Stomach (tissue), 4 donors: ENCODE measurements at regions not wholly inside any gene's neighbourhood (a gene's known extent, or its start where the extent isn't known, plus 50 kb on each side); places are given as distances from the start of the nearest gene placed in this dataset.

Experiments used
- CTCF ChIP-seq, 7 experiments: fragments of 450-650 bp in 4 of 7; fragments of 200-600 bp in 3 of 7; sonication (generic) in 3 of 7; IDR thresholded peaks; one replicate each; pipeline ENCODE4 v1.5.1; 2016 to 2019; ENCODE audit warnings: antibody characterized with exemption in 7 of 7, control low read depth in 2 of 7, mild to moderate bottlenecking in 1 of 7
- POLR2A ChIP-seq, 4 donors: fragments of 450-650 bp; IDR thresholded peaks; one replicate each; pipeline ENCODE4 v1.6.1; 2016; ENCODE audit warnings: antibody characterized with exemption in 4 of 4, control low read depth in 2 of 4, mild to moderate bottlenecking in 1 of 4, moderate library complexity in 1 of 4
- POLR2AphosphoS5 ChIP-seq, 3 donors: sonication (generic); formaldehyde crosslinking; IDR thresholded peaks; one replicate each; pipeline ENCODE4 v1.6.1; 2016; ENCODE audit warnings: antibody characterized with exemption in 3 of 3

GRCh38 chr21:38660333-38661196 is 145.2 kb upstream of the ETS2 start:
- TF ChIP-seq CTCF (IDR thresholded peaks at IDR 0.05): no peak
- TF ChIP-seq POLR2A (IDR thresholded peaks at IDR 0.05): no peak
- no peak for TF ChIP-seq POLR2AphosphoS5 (IDR thresholded peaks at IDR 0.05)
